HepG2 (cell line): ENCODE measurements at regions not wholly inside any gene's neighbourhood (a gene's known extent, or its start where the extent isn't known, plus 50 kb on each side); places are given as distances from the start of the nearest gene placed in this dataset.

Experiments
- CHD2 ChIP-seq: IDR thresholded peaks from 2 replicates; pipeline ENCODE4 v1.6.1; 2011; ENCODE audit warnings: low read depth, low read length, improper control_type of control experiment
- HIVEP1 ChIP-seq: sonication (generic); formaldehyde crosslinking; IDR thresholded peaks from 2 replicates; pipeline ENCODE4 v1.4.0; 2020; ENCODE audit warnings: mild to moderate bottlenecking, missing genetic modification reagents
- IRX3 ChIP-seq: sonication (generic); formaldehyde crosslinking; IDR thresholded peaks from 2 replicates; pipeline ENCODE4 v1.8.1; 2023; ENCODE audit warnings: mild to moderate bottlenecking, low read depth, missing genetic modification reagents, borderline replicate concordance
- MEIS1 ChIP-seq: sonication (generic); formaldehyde crosslinking; IDR thresholded peaks from 2 replicates; pipeline ENCODE4 v1.9.0; 2021; ENCODE audit warnings: mild to moderate bottlenecking, missing genetic modification reagents, moderate library complexity, borderline replicate concordance
- MLLT10 ChIP-seq: sonication (generic); formaldehyde crosslinking; IDR thresholded peaks from 2 replicates; pipeline ENCODE4 v1.4.0; 2020; ENCODE audit warnings: missing genetic modification reagents
- TMF1 ChIP-seq: sonication (generic); formaldehyde crosslinking; IDR thresholded peaks from 2 replicates; pipeline ENCODE4 v1.8.1; 2022; ENCODE audit warnings: low read depth, missing genetic modification reagents
- WIZ ChIP-seq: sonication (generic); formaldehyde crosslinking; IDR thresholded peaks from 2 replicates; pipeline ENCODE4 v1.5.1; 2020; ENCODE audit warnings: mild to moderate bottlenecking, missing genetic modification reagents
- ZNF180 ChIP-seq: sonication (generic); formaldehyde crosslinking; IDR thresholded peaks from 2 replicates; pipeline ENCODE4 v1.4.0; 2020; ENCODE audit warnings: low read depth, missing genetic modification reagents, borderline replicate concordance
- ZNF660 ChIP-seq: sonication (generic); formaldehyde crosslinking; IDR thresholded peaks from 2 replicates; pipeline ENCODE4 v1.5.1; 2020; ENCODE audit warnings: mild to moderate bottlenecking, low read depth, missing genetic modification reagents, borderline replicate concordance
- ZSCAN20 ChIP-seq: sonication (generic); formaldehyde crosslinking; IDR thresholded peaks from 2 replicates; pipeline ENCODE4 v1.4.0; 2020; ENCODE audit warnings: missing genetic modification reagents, mild to moderate bottlenecking, borderline replicate concordance
- TF ChIP-seq, protein P1 (sequence below): sonication (generic); formaldehyde crosslinking; IDR thresholded peaks from 2 replicates; pipeline ENCODE4 v1.4.0; 2020; ENCODE audit warnings: missing genetic modification reagents
- TF ChIP-seq, protein P2 (sequence below): sonication (generic); formaldehyde crosslinking; IDR thresholded peaks from 2 replicates; pipeline ENCODE4 v1.5.0; 2020; ENCODE audit warnings: mild to moderate bottlenecking, missing genetic modification reagents
- TF ChIP-seq, protein P3 (sequence below): IDR thresholded peaks from 2 replicates; pipeline ENCODE4 v1.6.1; 2012; ENCODE audit warnings: inconsistent platforms
- TF ChIP-seq, protein P4 (sequence below), 2 experiments: sonication (generic) in 1 of 2; formaldehyde crosslinking in 1 of 2; IDR thresholded peaks; 2 replicates each; pipeline versions ENCODE4 v1.6.1 to v1.9.0; 2014 to 2022; ENCODE audit warnings: antibody characterized with exemption in 1 of 2, borderline replicate concordance in 1 of 2, inconsistent platforms in 1 of 2, low read depth in 1 of 2, missing genetic modification reagents in 1 of 2
- TF ChIP-seq, protein P5 (sequence below): IDR thresholded peaks from 2 replicates; pipeline ENCODE4 v1.6.1; 2012; ENCODE audit warnings: low read length, improper control_type of control experiment

DNA sequence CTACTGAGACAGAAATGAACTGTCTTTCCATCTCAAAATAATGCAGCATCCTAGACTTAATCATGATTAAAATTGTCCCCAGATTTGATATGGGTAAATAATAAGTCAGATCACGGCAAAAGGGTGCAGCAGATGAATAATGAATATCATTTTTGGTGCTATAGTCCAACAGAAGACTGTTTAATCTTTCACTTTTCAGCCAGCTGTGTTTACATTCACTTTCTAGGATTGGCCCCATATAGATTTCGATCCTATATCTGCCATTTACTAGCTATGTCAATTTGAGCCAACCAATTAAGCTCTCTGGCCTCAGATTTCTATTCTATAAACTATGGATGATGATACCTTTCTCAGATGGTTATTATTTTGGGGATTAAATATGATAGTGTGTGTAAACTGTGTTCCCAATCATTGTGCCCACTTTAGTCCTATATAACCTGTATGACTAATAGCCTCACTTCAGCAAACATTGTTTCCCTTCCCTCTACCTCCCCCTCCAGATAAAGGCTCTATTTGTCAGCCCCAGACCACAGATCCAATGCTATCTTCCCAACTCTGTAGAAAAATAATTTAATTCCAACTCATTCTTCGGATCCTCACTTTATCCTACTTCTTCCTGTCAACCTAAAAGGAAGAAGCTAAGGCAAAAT lies 53.6 kb upstream of the NT5E start (continued):
- TF ChIP-seq ZNF180 (CRISPR knock-in tag), result no peak
- TF ChIP-seq ZNF660 (CRISPR knock-in tag), result no peak
- TF ChIP-seq MEIS1 (CRISPR knock-in tag), result no peak
- TF ChIP-seq, protein P1, sequence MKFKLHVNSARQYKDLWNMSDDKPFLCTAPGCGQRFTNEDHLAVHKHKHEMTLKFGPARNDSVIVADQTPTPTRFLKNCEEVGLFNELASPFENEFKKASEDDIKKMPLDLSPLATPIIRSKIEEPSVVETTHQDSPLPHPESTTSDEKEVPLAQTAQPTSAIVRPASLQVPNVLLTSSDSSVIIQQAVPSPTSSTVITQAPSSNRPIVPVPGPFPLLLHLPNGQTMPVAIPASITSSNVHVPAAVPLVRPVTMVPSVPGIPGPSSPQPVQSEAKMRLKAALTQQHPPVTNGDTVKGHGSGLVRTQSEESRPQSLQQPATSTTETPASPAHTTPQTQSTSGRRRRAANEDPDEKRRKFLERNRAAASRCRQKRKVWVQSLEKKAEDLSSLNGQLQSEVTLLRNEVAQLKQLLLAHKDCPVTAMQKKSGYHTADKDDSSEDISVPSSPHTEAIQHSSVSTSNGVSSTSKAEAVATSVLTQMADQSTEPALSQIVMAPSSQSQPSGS (CRISPR knock-in tag), result no peak
- TF ChIP-seq MLLT10 (CRISPR knock-in tag), result no peak
- no peak for TF ChIP-seq HIVEP1 (CRISPR knock-in tag)
- TF ChIP-seq, protein P2, sequence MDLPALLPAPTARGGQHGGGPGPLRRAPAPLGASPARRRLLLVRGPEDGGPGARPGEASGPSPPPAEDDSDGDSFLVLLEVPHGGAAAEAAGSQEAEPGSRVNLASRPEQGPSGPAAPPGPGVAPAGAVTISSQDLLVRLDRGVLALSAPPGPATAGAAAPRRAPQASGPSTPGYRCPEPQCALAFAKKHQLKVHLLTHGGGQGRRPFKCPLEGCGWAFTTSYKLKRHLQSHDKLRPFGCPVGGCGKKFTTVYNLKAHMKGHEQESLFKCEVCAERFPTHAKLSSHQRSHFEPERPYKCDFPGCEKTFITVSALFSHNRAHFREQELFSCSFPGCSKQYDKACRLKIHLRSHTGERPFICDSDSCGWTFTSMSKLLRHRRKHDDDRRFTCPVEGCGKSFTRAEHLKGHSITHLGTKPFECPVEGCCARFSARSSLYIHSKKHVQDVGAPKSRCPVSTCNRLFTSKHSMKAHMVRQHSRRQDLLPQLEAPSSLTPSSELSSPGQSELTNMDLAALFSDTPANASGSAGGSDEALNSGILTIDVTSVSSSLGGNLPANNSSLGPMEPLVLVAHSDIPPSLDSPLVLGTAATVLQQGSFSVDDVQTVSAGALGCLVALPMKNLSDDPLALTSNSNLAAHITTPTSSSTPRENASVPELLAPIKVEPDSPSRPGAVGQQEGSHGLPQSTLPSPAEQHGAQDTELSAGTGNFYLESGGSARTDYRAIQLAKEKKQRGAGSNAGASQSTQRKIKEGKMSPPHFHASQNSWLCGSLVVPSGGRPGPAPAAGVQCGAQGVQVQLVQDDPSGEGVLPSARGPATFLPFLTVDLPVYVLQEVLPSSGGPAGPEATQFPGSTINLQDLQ, result no peak
- no peak for TF ChIP-seq CHD2
- no peak for TF ChIP-seq ZSCAN20
- TF ChIP-seq, protein P3, sequence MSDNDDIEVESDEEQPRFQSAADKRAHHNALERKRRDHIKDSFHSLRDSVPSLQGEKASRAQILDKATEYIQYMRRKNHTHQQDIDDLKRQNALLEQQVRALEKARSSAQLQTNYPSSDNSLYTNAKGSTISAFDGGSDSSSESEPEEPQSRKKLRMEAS, result no peak
- no peak for TF ChIP-seq WIZ (CRISPR knock-in tag)
- no peak for TF ChIP-seq IRX3
- no peak for TF ChIP-seq TMF1
- TF ChIP-seq, protein P4, sequence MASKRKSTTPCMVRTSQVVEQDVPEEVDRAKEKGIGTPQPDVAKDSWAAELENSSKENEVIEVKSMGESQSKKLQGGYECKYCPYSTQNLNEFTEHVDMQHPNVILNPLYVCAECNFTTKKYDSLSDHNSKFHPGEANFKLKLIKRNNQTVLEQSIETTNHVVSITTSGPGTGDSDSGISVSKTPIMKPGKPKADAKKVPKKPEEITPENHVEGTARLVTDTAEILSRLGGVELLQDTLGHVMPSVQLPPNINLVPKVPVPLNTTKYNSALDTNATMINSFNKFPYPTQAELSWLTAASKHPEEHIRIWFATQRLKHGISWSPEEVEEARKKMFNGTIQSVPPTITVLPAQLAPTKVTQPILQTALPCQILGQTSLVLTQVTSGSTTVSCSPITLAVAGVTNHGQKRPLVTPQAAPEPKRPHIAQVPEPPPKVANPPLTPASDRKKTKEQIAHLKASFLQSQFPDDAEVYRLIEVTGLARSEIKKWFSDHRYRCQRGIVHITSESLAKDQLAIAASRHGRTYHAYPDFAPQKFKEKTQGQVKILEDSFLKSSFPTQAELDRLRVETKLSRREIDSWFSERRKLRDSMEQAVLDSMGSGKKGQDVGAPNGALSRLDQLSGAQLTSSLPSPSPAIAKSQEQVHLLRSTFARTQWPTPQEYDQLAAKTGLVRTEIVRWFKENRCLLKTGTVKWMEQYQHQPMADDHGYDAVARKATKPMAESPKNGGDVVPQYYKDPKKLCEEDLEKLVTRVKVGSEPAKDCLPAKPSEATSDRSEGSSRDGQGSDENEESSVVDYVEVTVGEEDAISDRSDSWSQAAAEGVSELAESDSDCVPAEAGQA (IDR thresholded peaks at IDR 0.05; ENCODE audit: low read depth), result no peak
- TF ChIP-seq, protein P4 (CRISPR knock-in tag; IDR thresholded peaks at IDR 0.05; ENCODE audit: borderline replicate concordance), result no peak
- TF ChIP-seq, protein P5, sequence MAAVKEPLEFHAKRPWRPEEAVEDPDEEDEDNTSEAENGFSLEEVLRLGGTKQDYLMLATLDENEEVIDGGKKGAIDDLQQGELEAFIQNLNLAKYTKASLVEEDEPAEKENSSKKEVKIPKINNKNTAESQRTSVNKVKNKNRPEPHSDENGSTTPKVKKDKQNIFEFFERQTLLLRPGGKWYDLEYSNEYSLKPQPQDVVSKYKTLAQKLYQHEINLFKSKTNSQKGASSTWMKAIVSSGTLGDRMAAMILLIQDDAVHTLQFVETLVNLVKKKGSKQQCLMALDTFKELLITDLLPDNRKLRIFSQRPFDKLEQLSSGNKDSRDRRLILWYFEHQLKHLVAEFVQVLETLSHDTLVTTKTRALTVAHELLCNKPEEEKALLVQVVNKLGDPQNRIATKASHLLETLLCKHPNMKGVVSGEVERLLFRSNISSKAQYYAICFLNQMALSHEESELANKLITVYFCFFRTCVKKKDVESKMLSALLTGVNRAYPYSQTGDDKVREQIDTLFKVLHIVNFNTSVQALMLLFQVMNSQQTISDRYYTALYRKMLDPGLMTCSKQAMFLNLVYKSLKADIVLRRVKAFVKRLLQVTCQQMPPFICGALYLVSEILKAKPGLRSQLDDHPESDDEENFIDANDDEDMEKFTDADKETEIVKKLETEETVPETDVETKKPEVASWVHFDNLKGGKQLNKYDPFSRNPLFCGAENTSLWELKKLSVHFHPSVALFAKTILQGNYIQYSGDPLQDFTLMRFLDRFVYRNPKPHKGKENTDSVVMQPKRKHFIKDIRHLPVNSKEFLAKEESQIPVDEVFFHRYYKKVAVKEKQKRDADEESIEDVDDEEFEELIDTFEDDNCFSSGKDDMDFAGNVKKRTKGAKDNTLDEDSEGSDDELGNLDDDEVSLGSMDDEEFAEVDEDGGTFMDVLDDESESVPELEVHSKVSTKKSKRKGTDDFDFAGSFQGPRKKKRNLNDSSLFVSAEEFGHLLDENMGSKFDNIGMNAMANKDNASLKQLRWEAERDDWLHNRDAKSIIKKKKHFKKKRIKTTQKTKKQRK, result no peak
